ENCODE measurements at regions not wholly inside any gene's neighbourhood (a gene's known extent, or its start where the extent isn't known, plus 50 kb on each side); places are given as distances from the start of the nearest gene placed in this dataset.
"Not testable (repeated sequence)": the region's sequence is repeated elsewhere in the genome, so short reads cannot be mapped to it uniquely, and the experiment has no call there.

GRCh38 chr14:80055226-80055625 is 156.1 kb downstream of the DIO2 start:
- no peak overlapping the region for H3K4me3 Mint-ChIP-seq
- ChIA-PET CTCF (no interaction called here), POLR2A (no interaction called here)
- H3K36me3 ChIP-seq (ENCODE audit: insufficient read depth, low read length): no peaks in the 10 kb centered on the region
- no peak overlapping the region for H3K4me3 ChIP-seq (ENCODE audit: low read length)
- H3K27me3 Mint-ChIP-seq: no peaks in the 10 kb centered on the region
- H3K4me1 Mint-ChIP-seq: no peaks in the 10 kb centered on the region
- no peaks in the 10 kb centered on the region for H3K4me1 ChIP-seq (ENCODE audit: insufficient read depth, low read length)
- no peaks in the 10 kb centered on the region for H3K36me3 Mint-ChIP-seq
- H3K9me3 Mint-ChIP-seq: peaks cover 0 to 10% (median 2%) of the 10 kb centered on the region in 5 donors
- H3K27ac ChIP-seq (ENCODE audit: low read depth, low read length): no peak overlapping the region
- H3K27ac Mint-ChIP-seq: no peak overlapping the region
- no peaks in the 10 kb centered on the region for H3K27me3 ChIP-seq (ENCODE audit: insufficient read depth, low read length, poor library complexity, severe bottlenecking)
- no peaks in the 10 kb centered on the region for H3K9me3 ChIP-seq (ENCODE audit: low read length)
- DNase-seq: no peak

- Mint-ChIP-seq H3K27me3 (no peaks in the 10 kb centered on the region), H3K4me3 (no peak overlapping the region), H3K9me3 (peaks cover 0 to 10% (median 2%) of the 10 kb centered on the region in 5 donors), H3K27ac (no peak overlapping the region), H3K36me3 (no peaks in the 10 kb centered on the region), H3K4me1 (no peaks in the 10 kb centered on the region)
- H3K27ac ChIP-seq (ENCODE audit: low read depth, low read length): no peak overlapping the region
- H3K9me3 ChIP-seq (ENCODE audit: low read length): no peaks in the 10 kb centered on the region
- H3K36me3 ChIP-seq (ENCODE audit: insufficient read depth, low read length): no peaks in the 10 kb centered on the region
- ChIA-PET POLR2A (no interaction called here), CTCF (interaction anchor here (0.6 kb wide), 1 partner anchor 1215 kb away, joined by 3 read pairs; no protein-coding TSS in a partner anchor)
- H3K4me3 ChIP-seq (ENCODE audit: low read length): no peak overlapping the region
- H3K27me3 ChIP-seq (ENCODE audit: insufficient read depth, low read length, poor library complexity, severe bottlenecking): no peaks in the 10 kb centered on the region
- no peaks in the 10 kb centered on the region for H3K4me1 ChIP-seq (ENCODE audit: insufficient read depth, low read length)
- DNase-seq: no peak
Measured at GRCh38 chr14:80054020-80054419, 157.3 kb downstream of the DIO2 start.

- no peak overlapping the region for H3K4me3 ChIP-seq (ENCODE audit: low read length)
- no peak overlapping the region for H3K27ac ChIP-seq (ENCODE audit: low read depth, low read length)
- ChIA-PET CTCF (interaction anchor here (0.5 kb wide), 1 partner anchor 15 kb away, joined by 3 read pairs; no protein-coding TSS in a partner anchor), POLR2A (no interaction called here)
- Mint-ChIP-seq H3K9me3 (peaks cover 0 to 22% (median 2%) of the 10 kb centered on the region in 5 donors), H3K27ac (no peak overlapping the region), H3K4me3 (no peak overlapping the region), H3K27me3 (no peaks in the 10 kb centered on the region), H3K4me1 (no peaks in the 10 kb centered on the region), H3K36me3 (no peaks in the 10 kb centered on the region)
- H3K27me3 ChIP-seq (ENCODE audit: insufficient read depth, low read length, poor library complexity, severe bottlenecking): no peaks in the 10 kb centered on the region
- H3K4me1 ChIP-seq (ENCODE audit: insufficient read depth, low read length): no peaks in the 10 kb centered on the region
- no peaks in the 10 kb centered on the region for H3K9me3 ChIP-seq (ENCODE audit: low read length)
- no peak for DNase-seq
- no peaks in the 10 kb centered on the region for H3K36me3 ChIP-seq (ENCODE audit: insufficient read depth, low read length)
Measured at GRCh38 chr14:80049055-80049454, 162.2 kb downstream of the DIO2 start.

GRCh38 chr14:80047761-80048160 is 163.5 kb downstream of the DIO2 start:
- H3K27me3 ChIP-seq (ENCODE audit: insufficient read depth, low read length, poor library complexity, severe bottlenecking): no peaks in the 10 kb centered on the region
- ChIA-PET CTCF (no interaction called here), POLR2A (no interaction called here)
- H3K36me3 ChIP-seq (ENCODE audit: insufficient read depth, low read length): no peaks in the 10 kb centered on the region
- no peak overlapping the region for H3K4me3 ChIP-seq (ENCODE audit: low read length)
- Mint-ChIP-seq H3K27me3 (no peaks in the 10 kb centered on the region), H3K9me3 (peaks cover 0 to 22% (median 3%) of the 10 kb centered on the region in 5 donors), H3K4me1 (no peaks in the 10 kb centered on the region), H3K4me3 (no peak overlapping the region), H3K36me3 (no peaks in the 10 kb centered on the region), H3K27ac (no peak overlapping the region)
- DNase-seq: no peak
- no peak overlapping the region for H3K27ac ChIP-seq (ENCODE audit: low read depth, low read length)
- H3K4me1 ChIP-seq (ENCODE audit: insufficient read depth, low read length): no peaks in the 10 kb centered on the region
- no peaks in the 10 kb centered on the region for H3K9me3 ChIP-seq (ENCODE audit: low read length)

GRCh38 chr14:80037349-80037748 is 174.0 kb downstream of the DIO2 start:
- CTCF ChIA-PET: no interaction called here
- DNase-seq: no peak
- H3K27me3 ChIP-seq (ENCODE audit: insufficient read depth, low read length, poor library complexity, severe bottlenecking): no peaks in the 10 kb centered on the region
- H3K27ac ChIP-seq (ENCODE audit: low read depth, low read length): no peak overlapping the region
- POLR2A ChIA-PET: interaction anchor here (0.6 kb wide), 1 partner anchor 90 kb away, joined by 3 read pairs; no protein-coding TSS in a partner anchor
- no peak overlapping the region for H3K4me3 Mint-ChIP-seq
- no peaks in the 10 kb centered on the region for H3K36me3 ChIP-seq (ENCODE audit: insufficient read depth, low read length)
- H3K4me1 ChIP-seq (ENCODE audit: insufficient read depth, low read length): no peaks in the 10 kb centered on the region
- H3K4me3 ChIP-seq (ENCODE audit: low read length): no peak overlapping the region
- H3K36me3 Mint-ChIP-seq: no peaks in the 10 kb centered on the region
- no peaks in the 10 kb centered on the region for H3K4me1 Mint-ChIP-seq
- H3K9me3 Mint-ChIP-seq: peaks cover 3 to 11% (median 6%) of the 10 kb centered on the region in 5 donors
- H3K27ac Mint-ChIP-seq: no peak overlapping the region
- no peaks in the 10 kb centered on the region for H3K27me3 Mint-ChIP-seq
- no peaks in the 10 kb centered on the region for H3K9me3 ChIP-seq (ENCODE audit: low read length)

- no peak for DNase-seq
- POLR2A ChIA-PET: no interaction called here
- peaks cover 0 to 2% of the 10 kb centered on the region in 2 donors for H3K27me3 Mint-ChIP-seq
Measured at GRCh38 chr14:80024417-80024816, 186.9 kb downstream of the DIO2 start.

GRCh38 chr14:80018476-80018875 is 192.8 kb downstream of the DIO2 start:
- H3K27me3 ChIP-seq (ENCODE audit: insufficient read depth, low read length, poor library complexity, severe bottlenecking); H3K9me3 ChIP-seq (ENCODE audit: low read length); H3K4me1 Mint-ChIP-seq; H3K4me3 ChIP-seq (ENCODE audit: low read length); H3K27me3 Mint-ChIP-seq; POLR2A ChIA-PET; DNase-seq; H3K27ac Mint-ChIP-seq; H3K27ac ChIP-seq (ENCODE audit: low read depth, low read length); CTCF ChIA-PET; H3K4me1 ChIP-seq (ENCODE audit: insufficient read depth, low read length); H3K36me3 Mint-ChIP-seq; H3K4me3 Mint-ChIP-seq; H3K36me3 ChIP-seq (ENCODE audit: insufficient read depth, low read length): not testable (repeated sequence)
- peaks cover 0 to 21% (median 3%) of the 10 kb centered on the region in 5 donors for H3K9me3 Mint-ChIP-seq

More at GRCh38 chr14:80024417-80024816, 186.9 kb downstream of the DIO2 start:
- no peak overlapping the region for H3K4me3 ChIP-seq (ENCODE audit: low read length)
- H3K27me3 ChIP-seq (ENCODE audit: insufficient read depth, low read length, poor library complexity, severe bottlenecking): no peaks in the 10 kb centered on the region
- Mint-ChIP-seq H3K9me3 (peaks cover 4 to 14% (median 9%) of the 10 kb centered on the region in 5 donors), H3K27ac (no peak overlapping the region), H3K4me3 (no peak overlapping the region), H3K4me1 (no peaks in the 10 kb centered on the region), H3K36me3 (peaks cover 0 to 2% (median 0%) of the 10 kb centered on the region in 3 donors)
- no peaks in the 10 kb centered on the region for H3K36me3 ChIP-seq (ENCODE audit: insufficient read depth, low read length)
- CTCF ChIA-PET: no interaction called here
- no peaks in the 10 kb centered on the region for H3K4me1 ChIP-seq (ENCODE audit: insufficient read depth, low read length)
- no peaks in the 10 kb centered on the region for H3K9me3 ChIP-seq (ENCODE audit: low read length)
- no peak overlapping the region for H3K27ac ChIP-seq (ENCODE audit: low read depth, low read length)

- no peaks in the 10 kb centered on the region for H3K4me1 Mint-ChIP-seq
- H3K27ac Mint-ChIP-seq: no peak overlapping the region
- DNase-seq: no peak
- no peaks in the 10 kb centered on the region for H3K9me3 ChIP-seq (ENCODE audit: low read length)
- H3K4me1 ChIP-seq (ENCODE audit: insufficient read depth, low read length): no peaks in the 10 kb centered on the region
- no peaks in the 10 kb centered on the region for H3K36me3 Mint-ChIP-seq
- ChIA-PET CTCF (no interaction called here), POLR2A (no interaction called here)
- H3K27me3 Mint-ChIP-seq: peaks cover 0 to 2% of the 10 kb centered on the region in 2 donors
- H3K36me3 ChIP-seq (ENCODE audit: insufficient read depth, low read length): no peaks in the 10 kb centered on the region
- H3K27ac ChIP-seq (ENCODE audit: low read depth, low read length): no peak overlapping the region
- no peak overlapping the region for H3K4me3 Mint-ChIP-seq
- H3K9me3 Mint-ChIP-seq: peaks cover 0 to 21% (median 3%) of the 10 kb centered on the region in 5 donors
- no peaks in the 10 kb centered on the region for H3K27me3 ChIP-seq (ENCODE audit: insufficient read depth, low read length, poor library complexity, severe bottlenecking)
- no peak overlapping the region for H3K4me3 ChIP-seq (ENCODE audit: low read length)
Measured at GRCh38 chr14:80017795-80018194, 193.5 kb downstream of the DIO2 start.

GRCh38 chr14:80010245-80010644 is 201.1 kb downstream of the DIO2 start:
- peaks cover 2 to 42% (median 5%) of the 10 kb centered on the region in 5 donors for H3K9me3 Mint-ChIP-seq
- H3K27ac ChIP-seq (ENCODE audit: low read depth, low read length); H3K4me3 ChIP-seq (ENCODE audit: low read length); H3K9me3 ChIP-seq (ENCODE audit: low read length); H3K4me1 Mint-ChIP-seq; H3K36me3 Mint-ChIP-seq; CTCF ChIA-PET; POLR2A ChIA-PET; H3K36me3 ChIP-seq (ENCODE audit: insufficient read depth, low read length); DNase-seq; H3K27me3 ChIP-seq (ENCODE audit: insufficient read depth, low read length, poor library complexity, severe bottlenecking); H3K4me1 ChIP-seq (ENCODE audit: insufficient read depth, low read length); H3K27me3 Mint-ChIP-seq; H3K4me3 Mint-ChIP-seq; H3K27ac Mint-ChIP-seq: not testable (repeated sequence)

All from CD8-positive, alpha-beta memory T cell (primary cell).